Motor neuron (in vitro differentiated cells): ENCODE measurements at regions not wholly inside any gene's neighbourhood (a gene's known extent, or its start where the extent isn't known, plus 50 kb on each side); places are given as distances from the start of the nearest gene placed in this dataset.

Experiments used
- ATAC-seq, 8 experiments: fragments of 200-7000 bp; cut with Tn5 transposase; replicated peaks in 6 of 8; 2 replicates each; pipeline ENCODE4 v1.8.0; 2021; ENCODE audit warnings: mild to moderate bottlenecking in 8 of 8, moderate library complexity in 8 of 8
- H3K27ac ChIP-seq, 2 donors: fragments of 250-450 bp; sonication (Bioruptor Pico); 2 replicates each; pipeline ENCODE4 v1.9.0; 2021; ENCODE audit warnings: antibody characterized with exemption in 2 of 2, mild to moderate bottlenecking in 2 of 2, moderate library complexity in 1 of 2
- H3K4me1 ChIP-seq, 2 donors: fragments of 250-450 bp; sonication (Bioruptor Pico); replicated peaks in 1 of 2; 2 replicates each; pipeline ENCODE4 v1.6.1; 2021; ENCODE audit warnings: antibody characterized with exemption in 2 of 2, mild to moderate bottlenecking in 2 of 2, moderate library complexity in 1 of 2
- H3K4me3 ChIP-seq, 5 donors: fragments of 250-450 bp; sonication (Bioruptor Pico); 2 replicates each; pipeline ENCODE4 v1.9.0; 2021; ENCODE audit warnings: antibody characterized with exemption in 5 of 5, mild to moderate bottlenecking in 5 of 5, moderate library complexity in 4 of 5
- WGBS, 10 experiments: fragments of 450-650 bp; shearing (Covaris generic); methylation state at CpG; one replicate each; pipeline ENCODE4 v1.0.0; 2022; 5-methylcytosine and 5-hydroxymethylcytosine counted together
- in situ Hi-C, 9 experiments: fragments of 400-800 bp; cut with MboI; loops; one replicate each; pipeline ENCODE4 v1.15.0; 2021; ENCODE audit warnings: low sequenced_read_pairs in 9 of 9, low pct_unique_long_range_greater_than_20kb in 2 of 9; ENCODE audit not compliant: unreplicated experiment in 9 of 9

DNA sequence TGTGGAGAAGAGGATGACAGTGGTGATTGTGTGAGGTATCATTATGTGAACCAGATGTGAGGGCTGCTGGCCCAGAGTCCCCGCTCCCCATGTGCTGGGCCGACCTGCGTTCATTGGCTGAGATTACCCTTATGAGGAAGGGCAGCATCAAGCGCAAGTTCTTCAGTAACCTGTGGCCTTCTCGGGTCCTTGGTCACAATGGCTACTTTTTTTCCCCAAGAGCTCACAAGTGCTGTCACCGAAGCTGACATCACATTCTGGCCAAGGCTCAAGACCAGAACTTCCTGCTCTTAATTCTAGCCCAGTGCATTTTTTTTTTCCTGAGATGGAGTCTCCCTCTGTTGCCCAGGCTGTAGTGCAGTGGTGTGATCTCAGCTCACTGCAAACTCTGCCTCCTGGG lies 262.9 kb downstream of the RHOU start:
- H3K4me1 ChIP-seq, result peaks cover 0 to under 1% of the 10 kb centered on the region in 2 donors
- no peak overlapping the region for H3K27ac ChIP-seq
- WGBS, 10 experiments, result 20 to 100% (median 85%) methylated on average over 1 to 6 of the region's 6 CpGs; no CpG with 5 or more reads in 2 of the 10 experiments
- in situ Hi-C loops, result no loop called here
- no peak overlapping the region for H3K4me3 ChIP-seq
- no peak for ATAC-seq

DNA sequence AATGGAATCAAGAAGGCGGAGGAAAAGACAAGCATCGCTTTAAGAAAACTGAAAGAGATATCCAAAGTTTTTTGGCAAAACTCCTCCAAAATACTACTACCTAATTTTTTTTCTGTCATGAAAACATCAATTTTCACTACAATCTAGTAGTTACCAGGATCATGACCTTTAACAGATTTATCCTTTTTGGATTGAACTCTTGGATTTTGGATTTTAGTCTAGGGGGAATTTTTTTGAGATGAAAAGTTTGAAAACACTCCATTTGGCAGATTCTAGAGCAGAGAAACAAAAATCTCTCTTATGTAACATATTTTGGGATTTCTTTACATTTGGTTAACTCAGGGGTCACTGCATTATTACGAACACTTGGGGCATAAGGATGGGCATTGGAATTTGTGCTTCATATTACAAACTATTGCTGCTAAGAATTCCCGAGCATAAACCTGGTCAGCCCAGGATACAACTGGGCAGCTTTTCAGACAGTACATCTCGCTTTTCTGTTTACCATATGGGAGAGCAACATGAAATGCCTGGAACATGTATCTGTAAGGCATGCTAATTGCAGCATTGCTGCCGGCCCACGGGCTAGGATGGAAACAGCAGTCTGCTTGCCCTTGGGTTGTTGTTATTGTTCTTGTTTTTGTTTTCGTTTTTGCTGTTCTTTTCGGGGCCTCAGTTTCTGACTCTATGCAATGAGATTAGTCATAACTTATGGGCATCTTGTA lies 264.3 kb downstream of the RHOU start:
- H3K27ac ChIP-seq, result no peak overlapping the region
- ATAC-seq, result no peak
- 46 to 97% (median 84%) methylated on average over 6 to 9 of the region's 9 CpGs; no CpG with 5 or more reads in 1 of the 10 experiments for WGBS, 10 experiments

DNA sequence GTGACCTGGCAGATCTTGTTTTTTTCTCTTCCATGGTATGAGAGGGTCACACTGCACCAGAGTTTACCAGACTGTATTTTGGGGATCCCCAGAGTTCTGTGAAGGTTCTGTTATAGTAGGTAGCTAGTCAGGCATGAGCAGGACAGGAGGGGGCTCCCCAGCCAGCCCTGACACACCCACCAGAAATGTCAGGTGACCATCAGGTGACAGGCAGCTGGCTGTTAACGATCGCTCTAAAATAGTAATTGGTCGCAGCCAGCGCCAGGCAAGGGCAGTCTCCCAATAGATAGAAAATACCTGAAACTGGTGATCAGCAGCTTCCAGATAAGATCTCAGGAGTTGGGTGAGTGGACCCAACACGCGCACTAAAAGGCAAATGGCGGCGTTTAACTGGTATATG lies 264.9 kb downstream of the RHOU start:
- WGBS, 10 experiments, result 86 to 100% (median 100%) methylated on average over 1 to 8 of the region's 8 CpGs; no CpG with 5 or more reads in 3 of the 10 experiments
- no peak overlapping the region for H3K4me3 ChIP-seq
- H3K27ac ChIP-seq, result no peak overlapping the region
- peaks cover 0 to 10% of the 10 kb centered on the region in 2 donors for H3K4me1 ChIP-seq
- in situ Hi-C loops, result no loop called here
- ATAC-seq, result no peak

More for the DNA sequence above, 264.3 kb downstream of the RHOU start:
- peaks cover 0 to 10% of the 10 kb centered on the region in 2 donors for H3K4me1 ChIP-seq
- H3K4me3 ChIP-seq, result no peak overlapping the region
- in situ Hi-C loops, result no loop called here

DNA sequence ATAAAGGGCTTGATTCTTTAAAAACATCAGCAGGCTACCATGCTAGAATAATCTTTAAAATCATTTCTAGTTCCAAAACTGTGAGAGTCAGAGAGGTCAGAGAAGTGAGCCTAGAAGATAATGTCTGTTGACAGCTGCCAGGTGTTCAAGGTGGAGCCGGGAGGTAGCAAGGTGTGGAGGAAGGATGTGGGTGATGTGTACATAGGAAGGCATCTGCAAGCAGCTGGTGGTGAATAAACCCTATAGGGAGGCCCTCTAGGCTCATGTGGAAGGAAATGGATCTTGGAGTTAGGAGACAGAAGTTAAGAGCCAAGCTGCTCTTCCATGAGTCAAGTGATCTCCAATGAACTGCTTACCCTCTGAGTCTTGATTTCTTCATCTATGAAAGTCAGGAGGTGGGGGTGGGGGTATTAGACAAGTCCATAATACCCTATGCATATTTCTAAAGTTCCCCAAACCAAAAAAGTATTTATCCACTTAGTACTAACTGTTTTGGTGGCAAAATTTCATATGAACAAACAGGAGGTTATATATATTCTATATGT lies 266.3 kb downstream of the RHOU start:
- in situ Hi-C loops, result no loop called here
- WGBS, 10 experiments, result 43 to 100% (median 92%) methylated on average over 1 of the region's 1 CpG; no CpG with 5 or more reads in 6 of the 10 experiments

DNA sequence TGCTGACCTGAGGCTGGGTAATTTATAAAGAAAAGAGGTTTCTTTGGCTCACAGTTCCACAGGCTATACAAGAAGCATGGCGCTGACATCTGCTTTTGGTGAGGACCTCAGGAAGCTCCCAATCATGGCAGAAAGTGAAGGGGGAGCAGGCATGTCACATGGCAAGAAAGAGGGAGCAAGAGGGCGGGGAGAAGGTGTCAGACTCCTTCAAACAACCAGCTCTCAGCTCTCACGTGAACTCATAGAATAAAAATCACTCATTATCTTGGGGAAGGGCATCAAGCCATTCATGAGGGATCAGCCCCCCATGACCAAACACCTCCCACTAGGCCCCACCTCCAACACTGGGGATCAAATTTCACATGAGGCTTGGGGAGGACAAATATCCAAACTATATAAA lies 266.8 kb downstream of the RHOU start:
- Histone ChIP-seq H3K4me1 (peaks cover 0 to 10% of the 10 kb centered on the region in 2 donors), H3K4me3 (no peak overlapping the region), H3K27ac (no peak overlapping the region)
- in situ Hi-C loops, result no loop called here
- ATAC-seq, result no peak
- WGBS, 10 experiments, result 50 to 100% (median 87%) methylated on average over 1 to 3 of the region's 3 CpGs; no CpG with 5 or more reads in 2 of the 10 experiments

More for the DNA sequence above, 266.3 kb downstream of the RHOU start:
- Histone ChIP-seq H3K27ac (no peak overlapping the region), H3K4me1 (peaks cover 0 to 10% of the 10 kb centered on the region in 2 donors), H3K4me3 (no peak overlapping the region)
- ATAC-seq, result no peak

DNA sequence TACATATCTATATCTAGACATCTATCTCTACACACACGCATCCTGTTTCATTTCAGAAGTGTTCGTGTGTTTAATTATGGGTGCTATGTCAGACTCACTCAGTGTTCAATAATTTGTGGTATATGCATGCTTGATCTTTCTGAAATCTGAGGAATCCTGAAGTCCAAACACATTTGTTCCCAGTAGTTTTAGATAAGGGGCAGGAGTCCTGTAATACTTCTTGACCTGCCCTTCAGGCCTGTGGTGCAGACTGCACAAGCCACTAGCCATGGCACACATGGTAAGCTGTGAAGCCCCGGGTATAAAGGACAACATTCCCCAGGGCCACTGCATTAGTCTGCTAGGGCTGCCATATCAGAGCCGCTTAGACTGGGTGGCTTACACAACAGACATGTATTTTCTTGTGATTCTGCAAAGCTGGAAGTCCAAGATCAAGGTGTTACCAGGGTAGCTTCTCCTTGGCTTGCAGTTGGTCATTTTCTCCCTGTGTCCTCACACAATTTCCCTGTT lies 267.2 kb downstream of the RHOU start:
- in situ Hi-C loops, result no loop called here
- no peak for ATAC-seq
- Histone ChIP-seq H3K4me1 (peaks cover 0 to 10% of the 10 kb centered on the region in 2 donors), H3K4me3 (no peak overlapping the region), H3K27ac (no peak overlapping the region)
- WGBS, 10 experiments, result 56 to 100% (median 87%) methylated on average over 1 to 4 of the region's 4 CpGs; no CpG with 5 or more reads in 4 of the 10 experiments

DNA sequence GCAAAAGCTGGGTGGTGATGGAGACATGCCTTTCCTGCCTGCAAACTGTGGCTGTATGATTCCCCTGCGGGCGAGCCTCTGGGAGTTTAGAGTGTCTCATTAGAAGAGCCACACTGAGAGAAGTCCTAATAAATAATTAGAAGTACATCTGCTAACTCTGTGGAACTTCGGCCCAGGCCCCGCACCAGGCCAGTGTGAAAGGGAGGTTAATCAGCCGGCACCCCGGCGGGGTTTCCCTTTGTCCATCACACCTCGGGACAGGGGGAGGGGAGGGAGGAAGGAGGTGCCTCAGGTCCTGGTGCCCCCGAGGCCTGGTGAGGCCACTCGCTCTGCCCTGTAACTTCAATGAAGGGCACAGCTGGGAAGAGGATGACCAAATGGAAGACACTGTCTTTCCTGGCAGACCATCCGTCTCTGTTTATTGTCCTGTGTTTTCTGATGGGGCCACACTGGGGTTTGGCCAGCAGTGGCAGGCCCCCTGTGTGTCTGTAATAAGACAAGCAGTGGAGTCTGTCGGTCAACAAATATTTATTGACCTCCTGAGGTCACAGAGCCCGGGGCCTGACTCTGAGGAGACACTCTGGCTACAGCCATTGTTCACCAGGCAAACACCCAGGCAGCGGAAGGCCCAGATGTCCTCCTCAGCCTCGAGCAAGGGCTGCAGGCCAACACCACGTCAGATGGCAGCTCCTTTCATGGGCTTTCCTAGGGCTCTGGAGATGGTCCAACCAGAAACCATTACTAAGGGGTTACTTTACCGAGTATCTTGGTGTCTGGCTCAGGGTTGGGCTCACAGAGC lies 267.5 kb upstream of the RAB4A start:
- ATAC-seq, result peak in 7 of 8 experiments; percentile 12 to 81 (median 56)
- in situ Hi-C loops, result no loop called here
- peaks cover 0 to 10% of the 10 kb centered on the region in 2 donors for H3K4me1 ChIP-seq
- WGBS, 10 experiments, result 20 to 100% (median 58%) methylated on average over 1 to 14 of the region's 17 CpGs; no CpG with 5 or more reads in 2 of the 10 experiments
- H3K27ac ChIP-seq, result no peak overlapping the region
- H3K4me3 ChIP-seq, result no peak overlapping the region

DNA sequence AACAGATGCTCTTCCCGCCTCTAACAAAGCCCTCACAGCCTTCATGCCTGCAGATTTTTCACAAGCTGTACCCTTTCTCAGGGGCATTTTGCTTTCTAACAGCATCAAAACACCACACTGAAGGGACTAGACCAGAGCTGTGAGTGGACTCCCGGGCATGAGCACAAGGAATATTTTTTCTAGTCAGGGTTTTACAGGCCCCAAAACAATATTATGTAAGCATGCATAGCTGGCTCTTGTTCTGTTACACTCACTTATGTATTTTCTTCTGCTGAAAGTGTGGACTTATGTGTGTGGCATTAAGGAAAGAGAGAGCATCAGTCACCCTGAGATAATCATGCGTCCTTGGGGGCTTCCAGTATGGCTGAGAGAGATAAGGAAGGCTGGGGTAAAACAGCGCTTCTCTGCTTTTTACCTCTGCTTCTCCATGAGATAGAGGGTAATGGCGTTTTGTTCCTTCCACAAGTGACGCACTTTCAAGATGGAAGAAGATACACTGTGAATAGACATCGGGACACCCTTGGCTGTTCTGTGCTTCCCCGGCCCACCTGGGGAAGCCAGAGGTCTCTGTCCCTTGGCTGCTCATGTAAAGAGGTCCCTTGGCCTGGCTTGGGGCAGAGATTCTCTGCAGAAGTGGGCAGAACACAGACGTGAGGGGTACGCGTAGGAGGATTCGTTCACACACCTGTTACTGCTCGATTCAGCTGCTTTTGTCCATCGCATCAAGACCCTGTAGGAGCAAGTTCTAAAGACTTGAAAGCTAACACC lies 266.7 kb upstream of the RAB4A start:
- H3K27ac ChIP-seq, result no peak overlapping the region
- 60 to 100% (median 90%) methylated on average over 1 to 13 of the region's 14 CpGs; no CpG with 5 or more reads in 2 of the 10 experiments for WGBS, 10 experiments

DNA sequence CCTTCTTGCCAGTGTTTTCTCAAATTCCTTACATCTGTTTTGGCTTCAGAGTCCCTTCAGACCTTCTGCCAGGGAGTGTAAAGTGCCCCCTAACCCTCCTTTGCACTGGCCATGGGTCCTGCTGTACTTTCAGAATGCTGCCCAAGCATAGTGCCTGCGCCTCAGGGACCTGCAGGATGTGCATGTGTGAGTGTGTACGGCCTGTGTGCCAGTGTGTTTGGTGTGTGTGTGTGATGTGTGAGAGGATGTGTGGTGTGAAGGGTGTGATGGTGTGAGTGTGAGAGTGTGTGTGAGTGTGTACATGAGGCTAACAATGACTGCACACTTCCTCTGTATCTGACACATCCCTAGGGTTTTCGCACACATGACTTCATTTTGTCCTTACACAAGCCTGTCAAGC lies 265.8 kb upstream of the RAB4A start:
- no peak overlapping the region for H3K4me3 ChIP-seq
- no peak for ATAC-seq
- in situ Hi-C loops, result no loop called here
- whole genome bisulfite sequencing, 10 experiments, result 90 to 100% (median 97%) methylated on average over 1 to 3 of the region's 3 CpGs; no CpG with 5 or more reads in 6 of the 10 experiments
- H3K27ac ChIP-seq, result no peak overlapping the region
- H3K4me1 ChIP-seq, result peaks cover 0 to 10% of the 10 kb centered on the region in 2 donors

More for the DNA sequence above, 266.7 kb upstream of the RAB4A start:
- in situ Hi-C loops, result no loop called here
- no peak for ATAC-seq
- Histone ChIP-seq H3K4me3 (no peak overlapping the region), H3K4me1 (peaks cover 0 to 10% of the 10 kb centered on the region in 2 donors)

DNA sequence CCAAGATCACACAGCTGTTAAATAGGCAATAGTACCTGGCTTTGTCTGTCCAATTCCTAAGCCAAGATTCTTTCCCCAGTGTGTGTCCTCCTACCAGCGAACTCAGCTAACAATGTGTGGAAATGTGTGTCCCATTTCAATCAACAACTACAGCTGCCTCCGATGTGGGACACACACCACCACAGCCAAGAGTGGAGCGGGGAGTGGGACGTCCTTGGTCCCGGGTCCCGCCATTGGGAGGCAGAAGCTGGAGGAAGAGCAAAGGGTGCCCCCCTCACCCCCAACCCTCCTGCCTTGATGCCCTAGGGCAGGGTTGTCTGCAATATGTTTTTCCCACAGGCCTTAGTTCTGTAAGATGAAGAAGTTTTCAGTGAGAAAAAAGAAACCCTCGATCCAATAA lies 265.4 kb upstream of the RAB4A start:
- 22 to 96% (median 86%) methylated on average over 1 to 7 of the region's 7 CpGs; no CpG with 5 or more reads in 1 of the 10 experiments for WGBS, 10 experiments

DNA sequence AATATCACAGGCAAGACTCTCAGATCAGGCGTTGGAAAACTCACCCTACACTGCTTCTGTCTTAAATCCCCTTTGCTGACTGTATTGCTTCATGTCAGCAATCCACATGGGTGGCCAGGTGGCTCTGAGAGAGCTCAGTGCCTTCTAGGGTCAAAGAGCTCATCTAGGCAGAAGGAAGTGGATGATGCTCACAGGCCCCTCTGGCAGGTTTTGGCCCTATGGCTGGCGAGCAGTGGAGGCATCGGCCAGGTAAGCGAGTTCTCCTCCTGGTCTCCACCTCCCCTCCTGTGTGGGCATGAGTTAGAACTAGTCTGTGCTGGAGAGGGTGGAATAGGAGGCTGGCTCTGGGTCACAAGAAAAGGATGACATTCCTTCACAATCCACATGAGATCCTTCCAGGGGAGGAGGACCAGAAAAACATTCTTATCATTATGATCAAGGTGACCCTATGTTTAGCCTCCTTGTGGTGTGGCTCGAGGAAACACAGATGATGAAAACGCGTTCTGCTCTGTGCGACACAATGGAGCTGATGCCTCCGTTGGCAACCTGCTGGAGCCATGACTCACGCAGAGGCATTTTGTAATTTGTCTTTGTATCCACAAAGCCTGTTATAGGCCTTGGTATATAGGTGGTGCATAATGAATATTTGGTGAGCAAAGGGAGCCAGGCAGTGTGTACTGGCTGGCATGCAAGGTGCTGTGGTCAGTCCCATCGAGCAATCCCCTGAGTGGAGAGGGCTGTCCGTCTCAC lies 264.6 kb upstream of the RAB4A start:
- no peak overlapping the region for H3K4me3 ChIP-seq
- WGBS, 10 experiments, result 47 to 90% (median 76%) methylated on average over 1 to 9 of the region's 12 CpGs; no CpG with 5 or more reads in 1 of the 10 experiments
- peak in 5 of 8 experiments; percentile 41 to 86 (median 73) for ATAC-seq

More for the DNA sequence above, 265.4 kb upstream of the RAB4A start:
- Histone ChIP-seq H3K27ac (no peak overlapping the region), H3K4me3 (no peak overlapping the region), H3K4me1 (peaks cover 0 to 10% of the 10 kb centered on the region in 2 donors)
- no peak for ATAC-seq
- in situ Hi-C loops, result no loop called here

DNA sequence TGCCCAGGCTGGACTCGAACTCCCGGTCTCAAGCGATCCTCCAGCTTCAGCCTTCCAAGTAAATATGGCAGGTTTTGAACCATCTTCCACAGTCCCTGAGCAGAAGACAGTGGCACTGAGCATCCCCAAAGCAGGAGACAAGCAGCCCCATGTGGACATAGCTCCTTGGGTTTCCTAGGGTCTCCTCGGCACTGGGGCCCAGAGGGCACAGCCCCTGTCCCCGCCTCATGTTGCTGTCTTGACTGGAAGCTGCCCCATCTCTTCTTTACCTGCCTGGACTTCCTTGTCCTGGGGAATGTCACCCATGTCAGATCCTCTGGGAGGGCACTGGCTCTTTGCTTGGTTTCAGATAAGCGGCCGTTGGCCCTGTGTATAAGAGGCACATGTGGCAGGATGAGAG lies 263.7 kb upstream of the RAB4A start:
- in situ Hi-C loops, result no loop called here
- Histone ChIP-seq H3K4me1 (peaks cover 0 to 10% of the 10 kb centered on the region in 2 donors), H3K27ac (no peak overlapping the region), H3K4me3 (no peak overlapping the region)
- ATAC-seq, result no peak
- 61 to 100% (median 97%) methylated on average over 3 to 7 of the region's 7 CpGs; no CpG with 5 or more reads in 4 of the 10 experiments for WGBS, 10 experiments

More for the DNA sequence above, 264.6 kb upstream of the RAB4A start:
- Histone ChIP-seq H3K27ac (no peak overlapping the region), H3K4me1 (peaks cover 0 to 10% of the 10 kb centered on the region in 2 donors)
- in situ Hi-C loops, result no loop called here
